Islet of Langerhans (tissue), 1 donor: ENCODE measurements at regions not wholly inside any gene's neighbourhood (a gene's known extent, or its start where the extent isn't known, plus 50 kb on each side); places are given as distances from the start of the nearest gene placed in this dataset.
"Not testable (repeated sequence)": the region's sequence is repeated elsewhere in the genome, so short reads cannot be mapped to it uniquely, and the experiment has no call there.

Experiments used
- FAIRE-seq: peaks from one replicate; lab custom pipeline; 2011; peaks lifted over from hg19 to GRCh38; lab: Jason Lieb, UNC

DNA sequence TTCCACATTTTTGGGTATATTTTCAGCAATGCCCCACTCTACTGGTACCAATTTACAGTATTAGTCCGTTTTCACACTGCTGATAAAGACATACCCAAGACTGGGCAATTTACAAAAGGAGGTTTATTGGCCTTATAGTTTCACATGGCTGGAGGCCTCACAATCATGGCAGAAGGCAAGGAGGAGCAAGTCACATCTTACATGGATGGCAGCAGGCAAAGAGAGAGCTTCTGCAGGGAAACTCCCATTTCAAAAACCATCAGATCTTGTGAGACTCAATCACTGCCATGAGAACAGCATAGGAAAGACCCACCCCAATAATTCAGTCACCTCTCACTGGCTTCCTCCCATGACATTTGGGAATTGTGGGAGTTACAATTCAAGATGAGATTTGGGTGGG is 722.9 kb downstream of the NTRK3 start:
- not testable (repeated sequence) for FAIRE-seq

GRCh38 chr15:87528873-87529272 is 727.7 kb downstream of the NTRK3 start:
- no peak for FAIRE-seq

DNA sequence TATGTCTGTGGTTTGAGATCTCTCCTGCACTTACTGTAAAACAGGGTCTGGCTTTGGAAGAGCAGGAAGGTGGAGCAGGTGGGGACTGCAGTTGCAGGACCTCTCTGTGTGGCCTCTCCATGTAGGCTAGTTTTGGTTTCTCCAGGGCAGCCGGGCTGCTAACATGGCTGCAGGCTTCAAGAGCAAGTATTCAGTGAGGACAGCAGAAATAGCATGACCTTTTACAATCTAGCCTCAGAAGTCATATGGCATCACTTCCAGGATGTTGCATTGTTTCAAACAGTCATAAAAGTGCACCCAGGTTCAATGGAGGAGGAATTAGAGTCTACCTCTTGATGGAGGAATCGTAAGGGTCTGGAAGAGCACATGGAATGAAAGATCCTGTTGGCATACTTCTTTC is 728.7 kb downstream of the NTRK3 start:
- no peak for FAIRE-seq

DNA sequence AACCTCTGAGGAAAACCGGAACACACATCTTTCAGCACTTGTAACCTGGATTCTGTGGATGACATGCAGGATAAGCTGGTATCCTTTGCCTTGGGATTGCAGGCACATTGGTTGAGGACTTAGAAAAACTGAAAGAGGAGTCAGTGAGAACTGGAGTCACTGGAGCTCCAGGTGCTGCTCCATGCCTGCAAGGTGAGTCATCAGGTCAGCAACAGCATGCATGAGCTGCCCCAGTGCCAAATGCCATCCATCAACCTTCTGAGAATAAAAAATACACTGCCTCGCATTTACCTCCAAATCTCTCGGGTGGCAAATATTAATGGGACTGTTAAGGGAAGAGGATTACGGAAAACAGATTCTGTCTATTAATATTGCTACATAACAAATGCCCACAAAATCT is 729.1 kb downstream of the NTRK3 start:
- no peak for FAIRE-seq

- no peak for FAIRE-seq
These were observed 733.0 kb downstream of the NTRK3 start for GRCh38 chr15:87523516-87523915.

DNA sequence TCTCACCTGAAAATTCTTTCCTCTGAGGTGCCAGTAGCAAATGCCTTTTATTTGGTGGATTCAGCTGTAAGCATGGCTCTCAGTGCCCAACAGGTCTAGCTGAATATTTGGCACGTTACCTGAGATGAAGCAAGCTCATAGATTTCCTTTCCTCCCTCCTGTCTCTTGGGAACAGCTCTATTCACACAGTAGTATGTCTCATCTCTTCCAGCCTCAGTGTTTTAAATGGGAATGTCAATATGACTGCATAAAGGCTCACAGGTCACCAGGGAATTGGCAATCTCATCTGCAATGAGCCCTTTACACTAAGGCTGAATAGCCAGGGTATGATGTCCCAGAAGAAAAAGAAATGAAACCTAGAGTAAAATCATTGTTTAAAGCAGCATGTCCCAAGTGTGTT is 733.5 kb downstream of the NTRK3 start:
- no peak for FAIRE-seq

GRCh38 chr15:87518957-87519356 is 737.6 kb downstream of the NTRK3 start:
- no peak for FAIRE-seq

GRCh38 chr15:87508086-87508485 is 748.5 kb downstream of the NTRK3 start:
- FAIRE-seq = no peak

- FAIRE-seq = no peak
These were observed 754.4 kb downstream of the NTRK3 start for GRCh38 chr15:87502173-87502572.

DNA sequence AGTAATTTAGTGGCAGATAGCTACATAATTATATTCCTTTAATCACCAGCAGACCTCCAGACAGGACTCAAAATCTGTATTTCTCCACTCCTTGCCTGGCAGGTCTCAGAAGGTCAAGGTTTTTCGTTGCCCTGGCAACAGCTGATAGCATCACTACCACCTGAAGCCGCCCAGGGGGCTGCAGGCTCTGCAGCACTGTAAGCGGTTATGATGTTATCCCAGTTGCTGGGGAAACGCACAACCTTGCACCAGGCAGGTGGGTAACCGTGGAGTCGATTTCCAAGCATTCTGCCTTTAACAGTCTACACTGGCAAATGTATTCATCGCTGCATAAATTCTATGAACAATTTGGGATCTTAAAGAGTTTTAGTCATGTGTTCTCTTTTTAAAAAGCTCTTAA is 756.3 kb downstream of the NTRK3 start:
- FAIRE-seq = no peak

DNA sequence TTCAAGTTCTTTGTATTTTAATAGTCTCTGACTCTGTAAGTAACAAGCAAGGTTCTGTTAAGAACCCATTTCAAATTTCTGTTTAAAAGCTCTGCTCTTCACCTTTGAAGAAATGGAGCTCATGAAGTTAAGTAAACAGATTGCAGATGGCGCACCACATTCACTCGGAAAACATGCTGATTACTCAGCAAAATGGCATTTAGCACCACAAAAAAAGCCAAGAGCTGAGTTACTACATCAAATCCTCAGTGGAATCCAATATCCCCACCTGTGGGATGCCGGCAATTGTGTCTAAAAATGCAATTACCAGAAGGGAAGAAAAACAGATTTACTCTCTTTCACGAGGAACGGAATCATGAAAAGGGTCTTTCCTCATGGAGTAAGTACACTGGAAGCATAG is 758.0 kb downstream of the NTRK3 start:
- FAIRE-seq = no peak

- FAIRE-seq = no peak
These were observed 759.7 kb downstream of the NTRK3 start for GRCh38 chr15:87496795-87497194.

DNA sequence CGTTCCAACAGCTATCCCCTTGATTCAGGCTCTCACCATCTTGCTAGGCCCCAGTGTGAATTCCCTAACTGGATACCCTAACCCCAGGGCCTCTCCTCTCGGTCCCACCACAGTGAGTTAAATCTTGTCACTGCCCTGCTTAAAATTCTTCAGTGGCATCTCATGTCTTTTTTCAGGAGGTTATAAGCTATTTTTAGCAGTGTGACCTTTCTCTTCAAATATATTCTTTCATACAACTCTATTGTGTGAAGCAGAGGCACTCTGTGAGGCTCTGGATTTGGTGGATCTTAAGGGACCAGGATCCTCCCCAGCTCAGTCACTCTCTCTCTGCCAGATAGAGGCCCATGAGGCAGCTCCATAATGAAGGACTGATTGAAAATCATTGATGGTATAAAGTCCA is 760.4 kb downstream of the NTRK3 start:
- FAIRE-seq = no peak

- no peak for FAIRE-seq
These were observed 762.7 kb downstream of the NTRK3 start for GRCh38 chr15:87493803-87494202.

DNA sequence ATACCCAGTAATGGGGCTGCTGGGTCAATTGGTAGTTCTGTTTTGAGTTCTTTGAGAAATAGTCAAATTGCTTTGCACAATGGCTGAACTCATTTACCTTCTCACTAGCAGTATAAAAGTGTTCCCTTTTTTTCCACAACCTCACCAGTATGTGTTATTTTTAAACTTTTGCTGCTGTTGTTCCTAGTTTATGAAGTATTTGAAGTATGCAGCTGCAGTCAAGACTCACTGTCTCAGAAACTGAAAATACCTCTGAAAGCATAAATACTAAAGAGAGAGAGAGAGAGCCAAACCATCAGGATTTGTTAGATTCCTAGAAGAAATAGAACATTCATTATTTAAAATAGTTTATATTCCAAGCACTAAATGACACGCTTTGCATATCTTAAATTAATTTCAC is 764.2 kb downstream of the NTRK3 start:
- no peak for FAIRE-seq

DNA sequence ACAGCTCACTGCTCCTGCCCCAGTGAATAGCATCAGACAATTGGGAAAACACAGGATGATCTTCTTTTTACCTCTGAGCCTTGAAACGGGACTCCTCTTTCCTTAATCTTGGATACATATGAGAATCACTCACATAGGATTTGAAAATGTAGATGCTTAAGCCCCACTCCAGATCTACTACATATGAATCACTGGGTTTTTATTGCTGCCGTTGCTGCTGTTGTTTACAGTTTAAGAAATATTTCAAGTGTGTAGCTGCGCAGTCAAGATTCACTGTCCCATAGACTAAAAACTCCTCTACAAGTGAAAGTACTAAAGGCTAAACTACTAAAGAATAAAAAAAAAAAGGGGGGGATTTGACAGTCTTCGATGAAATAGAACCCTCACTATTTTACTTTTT is 765.9 kb downstream of the NTRK3 start:
- FAIRE-seq = no peak

GRCh38 chr15:87489902-87490665 is 766.5 kb downstream of the NTRK3 start:
- FAIRE-seq = no peak

DNA sequence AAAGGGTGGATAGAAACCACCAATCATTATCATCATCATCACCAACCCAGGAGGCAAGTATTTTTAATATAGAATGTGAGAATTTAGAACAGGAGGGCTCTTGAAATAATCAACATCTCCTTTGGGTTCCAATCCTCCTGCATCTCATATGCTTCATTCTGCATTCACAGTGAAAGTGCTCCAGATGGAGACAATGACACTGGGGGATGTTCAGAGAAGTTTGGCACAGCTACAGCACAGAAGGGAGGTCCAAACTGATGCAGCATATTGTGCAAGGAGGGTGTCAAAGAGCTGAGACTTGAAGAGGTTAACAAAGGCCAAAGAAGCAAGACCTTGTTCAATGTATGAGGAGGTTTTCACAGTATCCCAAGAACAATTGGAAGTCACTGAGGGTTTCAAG is 767.1 kb downstream of the NTRK3 start:
- no peak for FAIRE-seq

DNA sequence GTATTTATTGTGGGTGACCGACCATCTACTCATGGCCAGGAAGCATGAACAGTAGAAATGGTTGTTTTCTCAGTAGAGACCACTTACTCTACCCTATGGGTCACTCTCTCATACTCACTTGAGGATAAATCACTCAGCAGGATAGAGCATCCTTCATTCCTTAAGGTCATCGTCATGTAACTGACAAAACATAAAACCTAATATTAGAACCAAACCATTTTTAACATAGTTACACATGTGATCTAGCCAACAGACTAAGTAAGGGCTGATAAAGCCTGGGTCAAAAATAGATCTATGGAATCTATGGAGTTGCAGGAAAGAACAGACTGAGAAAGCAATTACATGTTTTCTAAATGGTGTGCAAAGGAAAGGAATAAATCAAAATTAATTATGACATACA is 769.1 kb downstream of the NTRK3 start:
- no peak for FAIRE-seq

GRCh38 chr15:87483468-87483867 is 773.1 kb downstream of the NTRK3 start:
- FAIRE-seq = no peak

- FAIRE-seq = no peak
These were observed 775.4 kb downstream of the NTRK3 start for GRCh38 chr15:87481126-87481525.

DNA sequence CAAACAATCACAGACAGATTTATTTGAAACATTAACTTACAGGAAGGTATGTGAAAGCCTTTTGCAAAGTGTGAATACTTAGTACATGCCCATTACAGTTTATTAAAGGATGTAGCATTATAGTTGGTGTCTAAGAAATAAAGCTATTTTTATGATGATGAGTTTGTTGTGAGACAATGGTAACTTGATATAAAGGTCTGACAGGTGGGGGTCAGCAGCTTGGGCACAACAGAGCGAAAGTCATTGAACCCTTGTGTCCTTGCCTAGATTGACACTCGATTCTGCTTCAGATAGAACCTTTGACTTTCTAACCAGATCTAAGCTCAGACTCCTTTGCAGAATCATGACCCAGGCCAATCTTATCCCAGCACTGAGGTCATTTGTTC is 777.9 kb downstream of the NTRK3 start:
- FAIRE-seq = no peak

- FAIRE-seq = peak; percentile 96
These were observed 778.5 kb downstream of the NTRK3 start for GRCh38 chr15:87477737-87478686.

- no peak for FAIRE-seq
These were observed 779.5 kb downstream of the NTRK3 start for GRCh38 chr15:87477026-87477425.
